ENCODE measurements at regions not wholly inside any gene's neighbourhood (a gene's known extent, or its start where the extent isn't known, plus 50 kb on each side); places are given as distances from the start of the nearest gene placed in this dataset.
"Not testable (repeated sequence)": the region's sequence is repeated elsewhere in the genome, so short reads cannot be mapped to it uniquely, and the experiment has no call there.

GRCh38 chr13:62123409-62123808, 707.8 kb upstream of the PCDH20 start:
- no peaks in the 10 kb centered on the region for H3K4me1 ChIP-seq (ENCODE audit: control insufficient read depth, insufficient read depth, low read length, unreplicated experiment)
- no peak overlapping the region for H2AFZ ChIP-seq (ENCODE audit: low read length, unreplicated experiment)
- no peak overlapping the region for H3K27ac ChIP-seq (ENCODE audit: low read depth, low read length)
- H3K79me2 ChIP-seq (ENCODE audit: control insufficient read depth, insufficient read depth, low read length, unreplicated experiment), result no peaks in the 10 kb centered on the region
- no peaks in the 10 kb centered on the region for H3K36me3 ChIP-seq (ENCODE audit: insufficient read depth, low read length)
- H3K4me3 ChIP-seq (ENCODE audit: low read depth, low read length), result no peak overlapping the region
- no peaks in the 10 kb centered on the region for H3K27me3 ChIP-seq (ENCODE audit: insufficient read depth, low read length)

DNA sequence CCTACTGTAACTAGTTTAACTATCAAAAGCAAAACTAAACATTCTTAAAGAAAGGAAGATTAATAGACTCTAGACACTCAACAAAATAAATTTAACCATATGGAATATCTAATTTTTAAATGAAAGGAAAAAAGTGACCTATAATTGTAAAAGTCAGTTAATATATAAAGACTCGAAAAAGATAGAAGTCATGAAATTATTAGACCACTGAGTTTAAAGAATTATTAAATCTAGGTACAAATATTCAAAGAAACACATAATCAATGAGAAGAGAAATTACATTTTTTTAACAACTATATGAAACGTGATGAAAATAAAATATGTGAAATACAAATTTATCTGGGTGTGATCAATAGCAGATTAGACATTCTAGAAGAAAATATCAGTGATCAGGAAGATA, 706.8 kb upstream of the PCDH20 start:
- no peak overlapping the region for H3K27ac ChIP-seq (ENCODE audit: low read depth, low read length)
- H2AFZ ChIP-seq (ENCODE audit: low read length, unreplicated experiment), result no peak overlapping the region
- H3K36me3 ChIP-seq (ENCODE audit: insufficient read depth, low read length), result no peaks in the 10 kb centered on the region
- no peaks in the 10 kb centered on the region for H3K4me1 ChIP-seq (ENCODE audit: control insufficient read depth, insufficient read depth, low read length, unreplicated experiment)
- H3K27me3 ChIP-seq (ENCODE audit: insufficient read depth, low read length), result no peaks in the 10 kb centered on the region
- H3K4me3 ChIP-seq (ENCODE audit: low read depth, low read length), result no peak overlapping the region
- no peaks in the 10 kb centered on the region for H3K79me2 ChIP-seq (ENCODE audit: control insufficient read depth, insufficient read depth, low read length, unreplicated experiment)

- Histone ChIP-seq H3K4me1 (ENCODE audit: control insufficient read depth, insufficient read depth, low read length, unreplicated experiment) (no peaks in the 10 kb centered on the region), H2AFZ (ENCODE audit: low read length, unreplicated experiment) (no peak overlapping the region), H3K27ac (ENCODE audit: low read depth, low read length) (no peak overlapping the region), H3K4me3 (ENCODE audit: low read depth, low read length) (no peak overlapping the region), H3K27me3 (ENCODE audit: insufficient read depth, low read length) (no peaks in the 10 kb centered on the region), H3K36me3 (ENCODE audit: insufficient read depth, low read length) (no peaks in the 10 kb centered on the region), H3K79me2 (ENCODE audit: control insufficient read depth, insufficient read depth, low read length, unreplicated experiment) (no peaks in the 10 kb centered on the region)
Observed at GRCh38 chr13:62119739-62120700, 704.4 kb upstream of the PCDH20 start.

- Histone ChIP-seq H3K4me1 (ENCODE audit: control insufficient read depth, insufficient read depth, low read length, unreplicated experiment) (no peaks in the 10 kb centered on the region), H2AFZ (ENCODE audit: low read length, unreplicated experiment) (no peak overlapping the region), H3K79me2 (ENCODE audit: control insufficient read depth, insufficient read depth, low read length, unreplicated experiment) (no peaks in the 10 kb centered on the region), H3K36me3 (ENCODE audit: insufficient read depth, low read length) (no peaks in the 10 kb centered on the region), H3K27me3 (ENCODE audit: insufficient read depth, low read length) (no peaks in the 10 kb centered on the region), H3K4me3 (ENCODE audit: low read depth, low read length) (no peak overlapping the region), H3K27ac (ENCODE audit: low read depth, low read length) (no peak overlapping the region)
Observed at GRCh38 chr13:62115831-62116230, 700.2 kb upstream of the PCDH20 start.

- Histone ChIP-seq H3K27ac (ENCODE audit: low read depth, low read length) (no peak overlapping the region), H3K27me3 (ENCODE audit: insufficient read depth, low read length) (no peaks in the 10 kb centered on the region), H2AFZ (ENCODE audit: low read length, unreplicated experiment) (no peak overlapping the region), H3K4me1 (ENCODE audit: control insufficient read depth, insufficient read depth, low read length, unreplicated experiment) (no peaks in the 10 kb centered on the region), H3K79me2 (ENCODE audit: control insufficient read depth, insufficient read depth, low read length, unreplicated experiment) (no peaks in the 10 kb centered on the region), H3K36me3 (ENCODE audit: insufficient read depth, low read length) (no peaks in the 10 kb centered on the region), H3K4me3 (ENCODE audit: low read depth, low read length) (no peak overlapping the region)
Observed at GRCh38 chr13:62113179-62113578, 697.5 kb upstream of the PCDH20 start.

- H3K27me3 ChIP-seq (ENCODE audit: insufficient read depth, low read length), result no peaks in the 10 kb centered on the region
- no peak overlapping the region for H3K27ac ChIP-seq (ENCODE audit: low read depth, low read length)
- no peak overlapping the region for H3K4me3 ChIP-seq (ENCODE audit: low read depth, low read length)
- no peak overlapping the region for H2AFZ ChIP-seq (ENCODE audit: low read length, unreplicated experiment)
- no peaks in the 10 kb centered on the region for H3K79me2 ChIP-seq (ENCODE audit: control insufficient read depth, insufficient read depth, low read length, unreplicated experiment)
- H3K36me3 ChIP-seq (ENCODE audit: insufficient read depth, low read length), result no peaks in the 10 kb centered on the region
- H3K4me1 ChIP-seq (ENCODE audit: control insufficient read depth, insufficient read depth, low read length, unreplicated experiment), result no peaks in the 10 kb centered on the region
Observed at GRCh38 chr13:62110079-62110478, 694.4 kb upstream of the PCDH20 start.

DNA sequence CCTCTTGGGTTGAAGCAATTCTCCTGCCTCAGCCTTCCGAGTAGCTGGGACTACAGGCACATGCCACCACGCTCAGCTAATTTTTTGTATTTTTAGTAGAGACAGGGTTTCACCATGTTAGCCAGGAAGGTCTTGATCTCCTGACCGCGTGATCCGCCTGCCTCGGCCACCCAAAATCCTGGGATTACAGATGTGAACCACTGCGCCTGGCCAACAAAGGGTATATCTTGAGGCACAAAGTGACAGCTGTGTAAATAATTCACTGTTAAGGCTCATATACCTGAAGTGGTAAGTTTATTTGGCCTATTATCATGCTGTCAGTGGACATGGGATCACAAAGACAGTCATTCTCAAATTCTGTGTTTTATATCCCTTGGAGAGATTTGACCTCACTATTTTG, 688.5 kb upstream of the PCDH20 start:
- not testable (repeated sequence) for H3K4me1 ChIP-seq (ENCODE audit: control insufficient read depth, insufficient read depth, low read length, unreplicated experiment); H3K79me2 ChIP-seq (ENCODE audit: control insufficient read depth, insufficient read depth, low read length, unreplicated experiment); H3K36me3 ChIP-seq (ENCODE audit: insufficient read depth, low read length); H3K27ac ChIP-seq (ENCODE audit: low read depth, low read length); H3K27me3 ChIP-seq (ENCODE audit: insufficient read depth, low read length); H2AFZ ChIP-seq (ENCODE audit: low read length, unreplicated experiment); H3K4me3 ChIP-seq (ENCODE audit: low read depth, low read length)

GRCh38 chr13:62096652-62097051, 681.0 kb upstream of the PCDH20 start:
- H3K27me3 ChIP-seq (ENCODE audit: insufficient read depth, low read length), result no peaks in the 10 kb centered on the region
- no peak overlapping the region for H3K27ac ChIP-seq (ENCODE audit: low read depth, low read length)
- no peak overlapping the region for H3K4me3 ChIP-seq (ENCODE audit: low read depth, low read length)
- no peaks in the 10 kb centered on the region for H3K4me1 ChIP-seq (ENCODE audit: control insufficient read depth, insufficient read depth, low read length, unreplicated experiment)
- H3K36me3 ChIP-seq (ENCODE audit: insufficient read depth, low read length), result no peaks in the 10 kb centered on the region
- no peak overlapping the region for H2AFZ ChIP-seq (ENCODE audit: low read length, unreplicated experiment)
- H3K79me2 ChIP-seq (ENCODE audit: control insufficient read depth, insufficient read depth, low read length, unreplicated experiment), result no peaks in the 10 kb centered on the region

GRCh38 chr13:62094932-62095331, 679.3 kb upstream of the PCDH20 start:
- Histone ChIP-seq H3K36me3 (ENCODE audit: insufficient read depth, low read length) (no peaks in the 10 kb centered on the region), H3K27me3 (ENCODE audit: insufficient read depth, low read length) (no peaks in the 10 kb centered on the region), H3K4me1 (ENCODE audit: control insufficient read depth, insufficient read depth, low read length, unreplicated experiment) (no peaks in the 10 kb centered on the region), H3K79me2 (ENCODE audit: control insufficient read depth, insufficient read depth, low read length, unreplicated experiment) (no peaks in the 10 kb centered on the region), H2AFZ (ENCODE audit: low read length, unreplicated experiment) (no peak overlapping the region), H3K4me3 (ENCODE audit: low read depth, low read length) (no peak overlapping the region), H3K27ac (ENCODE audit: low read depth, low read length) (no peak overlapping the region)

DNA sequence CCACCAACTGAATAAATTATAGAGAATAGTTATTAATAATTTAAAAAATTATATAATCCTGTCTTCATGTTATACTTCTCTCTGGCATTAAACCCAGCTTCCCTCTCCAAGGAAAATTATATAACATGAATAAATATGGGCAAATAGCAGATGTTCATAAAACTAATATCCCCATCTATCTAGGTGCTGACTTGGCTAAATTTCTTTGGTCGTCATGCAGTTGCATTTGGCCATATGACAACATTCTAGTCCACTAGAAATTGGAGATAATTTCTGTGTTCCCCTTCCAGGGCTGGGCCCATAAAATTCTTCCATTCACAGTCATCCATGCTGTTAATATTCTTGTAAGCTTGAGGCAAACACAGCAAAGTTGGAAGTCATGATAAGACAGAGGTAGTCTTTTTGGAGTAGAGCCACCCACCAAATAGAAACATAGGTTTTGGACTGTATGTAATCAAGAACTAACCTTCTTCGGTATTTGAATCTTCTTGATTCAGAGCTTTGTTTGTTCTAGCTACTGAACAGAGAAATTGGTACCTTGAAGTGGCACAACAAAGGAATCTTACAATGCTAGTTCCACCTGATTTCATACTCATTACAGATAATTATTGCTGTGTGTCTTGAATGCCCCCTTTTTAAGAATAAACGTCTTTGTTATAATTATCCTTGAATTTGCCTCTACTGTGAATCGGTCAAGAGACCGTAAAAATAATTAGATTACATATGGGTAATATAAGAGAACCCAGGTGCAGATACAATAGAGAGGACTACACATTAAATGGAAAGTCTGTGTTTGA, 678.5 kb upstream of the PCDH20 start:
- Histone ChIP-seq H3K27ac (ENCODE audit: low read depth, low read length) (no peak overlapping the region), H3K79me2 (ENCODE audit: control insufficient read depth, insufficient read depth, low read length, unreplicated experiment) (no peaks in the 10 kb centered on the region), H3K4me1 (ENCODE audit: control insufficient read depth, insufficient read depth, low read length, unreplicated experiment) (no peaks in the 10 kb centered on the region), H2AFZ (ENCODE audit: low read length, unreplicated experiment) (no peak overlapping the region), H3K4me3 (ENCODE audit: low read depth, low read length) (no peak overlapping the region), H3K27me3 (ENCODE audit: insufficient read depth, low read length) (no peaks in the 10 kb centered on the region), H3K36me3 (ENCODE audit: insufficient read depth, low read length) (no peaks in the 10 kb centered on the region)

DNA sequence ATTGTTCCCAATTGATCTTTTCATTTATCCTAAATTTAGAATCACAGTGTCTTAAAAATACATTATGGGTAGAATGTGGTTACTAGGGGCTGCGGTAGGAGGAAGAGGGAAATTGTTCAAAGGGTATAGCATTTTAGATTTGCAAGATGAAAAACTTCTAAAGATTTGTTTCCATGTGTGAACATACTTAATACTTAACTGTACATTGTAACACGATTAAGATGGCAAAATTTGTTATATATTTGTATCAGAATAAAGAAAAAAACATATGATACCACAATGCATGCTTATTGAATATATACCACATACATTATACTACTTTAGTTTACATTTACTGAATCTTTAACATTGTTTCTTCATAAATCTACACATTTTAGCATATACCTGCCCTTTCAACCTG, 677.3 kb upstream of the PCDH20 start:
- Histone ChIP-seq H3K4me3 (ENCODE audit: low read depth, low read length) (no peak overlapping the region), H3K79me2 (ENCODE audit: control insufficient read depth, insufficient read depth, low read length, unreplicated experiment) (no peaks in the 10 kb centered on the region), H3K27me3 (ENCODE audit: insufficient read depth, low read length) (no peaks in the 10 kb centered on the region), H3K27ac (ENCODE audit: low read depth, low read length) (no peak overlapping the region), H3K36me3 (ENCODE audit: insufficient read depth, low read length) (no peaks in the 10 kb centered on the region), H2AFZ (ENCODE audit: low read length, unreplicated experiment) (no peak overlapping the region), H3K4me1 (ENCODE audit: control insufficient read depth, insufficient read depth, low read length, unreplicated experiment) (no peaks in the 10 kb centered on the region)

All from ACC112 (cell line).